Esophagus (tissue), 2 donors: ENCODE measurements at regions not wholly inside any gene's neighbourhood (a gene's known extent, or its start where the extent isn't known, plus 50 kb on each side); places are given as distances from the start of the nearest gene placed in this dataset.
"Not testable (repeated sequence)": the region's sequence is repeated elsewhere in the genome, so short reads cannot be mapped to it uniquely, and the experiment has no call there.

Experiments
- H3K27ac ChIP-seq, 2 donors: one replicate each; pipeline ENCODE4 v1.5.1; 2013; ENCODE audit warnings: low read depth in 2 of 2, mild to moderate bottlenecking in 2 of 2, inconsistent platforms in 1 of 2, low read length in 1 of 2, moderate library complexity in 1 of 2
- H3K27me3 ChIP-seq, 2 donors: one replicate each; pipeline ENCODE4 v1.6.1; 2013; ENCODE audit warnings: low read length in 2 of 2, control low read depth in 1 of 2, mild to moderate bottlenecking in 1 of 2; ENCODE audit not compliant: insufficient read depth in 2 of 2, control insufficient read depth in 1 of 2
- H3K36me3 ChIP-seq, 2 donors: one replicate each; pipeline ENCODE4 v1.6.1; 2013; ENCODE audit warnings: low read length in 1 of 2; ENCODE audit not compliant: control insufficient read depth in 2 of 2, insufficient read depth in 2 of 2
- H3K4me1 ChIP-seq, 2 donors: one replicate each; pipeline ENCODE4 v1.6.1; 2013; ENCODE audit warnings: low read length in 1 of 2; ENCODE audit not compliant: control insufficient read depth in 2 of 2, insufficient read depth in 2 of 2
- H3K4me3 ChIP-seq, 2 donors: one replicate each; pipeline ENCODE4 v1.5.1; 2013; ENCODE audit warnings: low read length in 2 of 2, mild to moderate bottlenecking in 2 of 2, low read depth in 1 of 2, moderate library complexity in 1 of 2
- H3K9me3 ChIP-seq, 2 donors: one replicate each; pipeline ENCODE4 v1.6.1; 2013; ENCODE audit warnings: mild to moderate bottlenecking in 2 of 2, low read depth in 1 of 2, low read length in 1 of 2, moderate library complexity in 1 of 2; ENCODE audit not compliant: control insufficient read depth in 2 of 2, insufficient read depth in 1 of 2
- WGBS, 2 donors: extraction: QIAGEN DNeasy Blood & Tissue Kit; methylation state at CpG; one replicate each; pipeline ENCODE4 v1.1.7; 2013; 5-methylcytosine and 5-hydroxymethylcytosine counted together
- donor health status: healthy with polysubstance abuse.
- donor health status: Bipolar disorder and iron deficiency.

DNA sequence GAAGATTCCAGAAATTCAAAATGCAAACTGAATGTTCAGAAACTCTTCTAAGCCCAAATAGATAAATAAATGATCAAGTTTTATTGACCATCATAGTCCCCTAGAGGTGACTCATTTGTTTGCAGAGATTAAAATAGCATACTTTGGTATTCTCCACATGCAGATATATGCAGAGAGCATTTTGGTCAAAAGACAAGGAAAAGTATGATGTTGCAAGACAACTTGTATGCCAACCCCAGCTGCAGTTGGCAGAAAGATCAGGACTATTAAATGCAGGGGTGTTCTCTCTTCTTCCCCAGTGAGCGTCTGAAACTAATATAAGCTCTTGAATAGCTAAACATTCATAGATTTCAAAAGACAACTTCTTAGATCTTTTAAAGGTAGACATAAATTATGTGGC, 404.9 kb downstream of the LTN1 start:
- no peak overlapping the region for H3K27ac ChIP-seq
- WGBS, 2 donors = 0 to 25% methylated on average over 1 of the region's 1 CpG
- no peaks in the 10 kb centered on the region for H3K27me3 ChIP-seq

DNA sequence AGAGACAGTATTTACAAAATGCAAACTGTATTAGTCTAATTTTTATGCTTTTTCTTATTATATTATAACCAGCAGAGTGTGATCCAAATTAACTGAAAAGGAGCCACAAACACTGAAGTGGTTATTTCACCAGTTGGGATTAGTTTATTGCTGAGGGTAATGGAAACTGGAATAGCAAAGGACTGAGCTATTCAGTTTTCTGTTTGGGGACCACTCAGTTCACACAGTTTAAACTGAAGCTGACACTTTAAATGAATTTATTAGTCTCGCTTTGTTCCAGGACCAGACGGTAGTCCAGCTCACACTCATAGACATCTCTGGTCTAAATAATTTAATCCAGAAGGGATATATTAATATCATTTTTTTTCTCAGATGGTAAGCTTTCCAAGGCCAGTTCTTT, 410.7 kb downstream of the LTN1 start:
- H3K36me3 ChIP-seq = no peaks in the 10 kb centered on the region
- H3K27me3 ChIP-seq = no peaks in the 10 kb centered on the region
- no peaks in the 10 kb centered on the region for H3K4me1 ChIP-seq
- 84 to 91% methylated on average over 2 of the region's 2 CpGs for WGBS, 2 donors
- no peaks in the 10 kb centered on the region for H3K9me3 ChIP-seq
- H3K4me3 ChIP-seq = no peak overlapping the region
- no peak overlapping the region for H3K27ac ChIP-seq

More for the DNA sequence above, 404.9 kb downstream of the LTN1 start:
- Histone ChIP-seq H3K9me3 (no peaks in the 10 kb centered on the region), H3K36me3 (no peaks in the 10 kb centered on the region), H3K4me1 (no peaks in the 10 kb centered on the region), H3K4me3 (no peak overlapping the region)

DNA sequence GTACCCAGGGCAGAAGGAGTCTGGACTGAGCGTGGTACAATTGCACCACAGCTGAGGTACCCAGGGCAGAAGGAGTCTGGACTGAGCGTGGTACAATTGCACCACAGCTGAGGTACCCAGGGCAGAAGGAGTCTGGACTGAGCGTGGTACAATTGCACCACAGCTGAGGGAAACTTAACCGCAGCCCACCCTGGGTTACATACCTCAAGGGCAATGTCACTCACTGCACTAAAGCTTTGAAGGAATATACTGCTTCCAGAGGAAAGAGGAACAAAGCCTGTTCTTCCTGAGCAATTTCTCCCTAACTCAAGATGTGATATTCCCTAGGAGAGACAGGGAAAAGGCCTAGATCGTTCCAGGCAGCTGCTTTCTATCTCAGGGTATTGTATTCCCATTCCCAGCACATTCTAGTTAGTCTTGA, 411.4 kb downstream of the LTN1 start:
- WGBS, 2 donors = 85 to 87% methylated on average over 5 of the region's 5 CpGs

DNA sequence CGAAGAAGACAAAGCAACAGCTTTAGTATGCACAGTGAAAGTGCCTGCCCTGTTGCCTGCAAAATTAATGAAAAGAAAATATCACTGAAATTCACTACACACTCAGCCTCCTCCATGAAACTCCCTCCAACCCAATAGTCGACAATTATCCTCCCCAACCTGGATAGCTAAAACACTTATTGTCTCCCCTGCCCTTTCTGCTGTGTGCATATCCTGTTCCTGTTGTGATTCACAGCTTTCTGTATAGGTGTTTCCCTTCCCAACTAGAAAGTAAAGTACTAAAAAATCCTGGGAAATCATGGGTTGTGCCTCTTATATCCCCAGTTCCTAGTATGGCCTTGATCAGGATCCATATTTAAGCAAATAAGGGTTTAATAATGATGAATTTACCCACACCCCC, 412.1 kb downstream of the LTN1 start:
- Histone ChIP-seq H3K9me3 (no peaks in the 10 kb centered on the region), H3K4me3 (no peak overlapping the region), H3K36me3 (no peaks in the 10 kb centered on the region), H3K27me3 (no peaks in the 10 kb centered on the region), H3K4me1 (no peaks in the 10 kb centered on the region), H3K27ac (no peak overlapping the region)
- 86 to 90% methylated on average over 2 of the region's 2 CpGs for WGBS, 2 donors

More for the DNA sequence above, 411.4 kb downstream of the LTN1 start:
- not testable (repeated sequence) for H3K4me1 ChIP-seq, H3K9me3 ChIP-seq, H3K27ac ChIP-seq, H3K36me3 ChIP-seq, H3K4me3 ChIP-seq, H3K27me3 ChIP-seq

DNA sequence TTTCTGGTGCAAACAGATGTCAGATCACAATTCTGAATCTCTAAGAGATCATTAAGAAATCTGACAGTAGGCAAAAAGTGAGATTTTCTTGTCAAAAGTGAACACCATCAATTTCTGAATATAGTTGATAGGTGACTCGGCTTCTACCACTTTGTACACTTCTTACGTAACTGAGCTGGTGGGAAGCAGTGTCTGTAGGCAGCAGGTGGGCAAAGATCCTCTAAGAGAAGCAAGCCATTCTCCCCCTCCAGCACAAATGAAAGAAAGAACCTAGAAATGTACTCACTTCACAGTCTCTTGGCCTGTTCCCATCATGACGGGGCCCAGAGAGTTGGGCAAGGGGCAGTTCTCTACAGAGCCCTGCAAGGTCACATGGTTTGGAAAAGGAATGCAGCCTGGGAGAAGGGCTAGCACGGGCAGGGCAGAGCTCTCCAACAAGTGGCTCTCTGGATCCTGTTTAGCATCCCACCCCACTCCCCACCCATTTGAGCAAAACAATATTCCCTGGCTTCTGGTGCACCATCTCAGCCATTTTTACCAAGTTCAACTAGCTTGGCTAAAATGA, 412.6 kb downstream of the LTN1 start:
- WGBS, 2 donors = 85 to 86% methylated on average over 4 of the region's 4 CpGs
- Histone ChIP-seq H3K9me3 (no peaks in the 10 kb centered on the region), H3K27me3 (no peaks in the 10 kb centered on the region)

DNA sequence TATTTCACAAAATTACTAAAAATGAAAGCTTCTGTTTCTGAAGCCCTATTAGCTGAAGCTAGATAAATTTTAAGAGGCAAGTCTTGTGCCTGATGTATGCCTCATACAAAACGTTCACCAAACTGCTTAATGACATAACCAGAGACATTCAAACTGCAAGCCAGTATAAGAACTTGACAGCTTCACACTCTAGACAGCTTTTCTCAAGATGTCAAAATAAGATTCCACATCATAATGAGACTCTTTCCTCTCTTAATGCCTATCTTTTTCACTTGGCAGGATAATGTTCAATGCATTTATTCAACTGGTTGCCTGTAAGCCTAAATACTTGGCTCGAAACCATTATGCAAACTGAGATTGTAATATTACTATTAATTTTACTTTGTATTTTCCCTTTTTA, 424.0 kb downstream of the LTN1 start:
- Histone ChIP-seq H3K27ac (no peak overlapping the region), H3K4me3 (no peak overlapping the region), H3K27me3 (no peaks in the 10 kb centered on the region), H3K9me3 (no peaks in the 10 kb centered on the region), H3K36me3 (no peaks in the 10 kb centered on the region), H3K4me1 (no peaks in the 10 kb centered on the region)
- WGBS, 2 donors = 59 to 67% methylated on average over 2 of the region's 2 CpGs

More for the DNA sequence above, 412.6 kb downstream of the LTN1 start:
- Histone ChIP-seq H3K27ac (no peak overlapping the region), H3K4me1 (no peaks in the 10 kb centered on the region), H3K4me3 (no peak overlapping the region), H3K36me3 (no peaks in the 10 kb centered on the region)

DNA sequence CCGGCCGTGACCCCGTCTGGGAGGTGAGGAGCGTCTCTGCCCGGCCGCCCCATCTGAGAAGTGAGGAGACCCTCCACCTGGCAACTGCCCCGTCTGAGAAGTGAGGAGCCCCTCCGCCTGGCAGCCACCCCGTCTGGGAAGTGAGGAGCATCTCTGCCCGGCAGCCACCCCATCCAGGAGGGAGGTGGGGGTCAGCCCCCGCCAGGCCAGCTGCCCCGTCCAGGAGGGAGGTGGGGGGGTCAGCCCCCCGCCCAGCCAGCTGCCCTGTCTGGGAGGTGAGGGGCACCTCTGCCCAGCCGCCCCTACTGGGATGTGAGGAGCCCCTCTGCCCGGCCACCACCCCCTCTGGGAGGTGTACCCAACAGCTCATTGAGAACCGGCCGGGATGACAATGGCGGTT, 428.7 kb downstream of the LTN1 start:
- not testable (repeated sequence) for H3K27me3 ChIP-seq, H3K27ac ChIP-seq, H3K36me3 ChIP-seq, H3K4me3 ChIP-seq, H3K4me1 ChIP-seq, H3K9me3 ChIP-seq
- 85 to 88% methylated on average over 6 to 8 of the region's 18 CpGs for WGBS, 2 donors

DNA sequence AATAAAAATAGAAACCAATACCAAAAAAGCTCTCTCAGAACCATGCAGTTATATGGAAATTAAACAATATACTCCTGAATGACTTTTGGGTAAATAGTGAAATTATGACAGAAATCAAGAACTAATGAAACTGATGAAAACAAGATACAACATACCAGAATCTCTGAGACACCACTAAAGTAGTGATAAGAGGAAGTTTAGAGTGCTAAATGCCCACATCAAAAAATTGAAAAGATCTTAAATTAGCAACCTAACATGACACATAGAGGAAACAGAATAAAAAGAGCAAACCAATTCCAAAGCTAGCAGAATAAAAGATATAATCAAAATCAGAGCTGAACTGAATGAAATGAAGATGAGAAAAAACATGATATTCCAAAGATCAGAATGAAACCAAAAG, 430.9 kb downstream of the LTN1 start:
- no peak overlapping the region for H3K27ac ChIP-seq
- no peaks in the 10 kb centered on the region for H3K36me3 ChIP-seq
- H3K4me1 ChIP-seq = no peaks in the 10 kb centered on the region
- H3K9me3 ChIP-seq = no peaks in the 10 kb centered on the region
- no peaks in the 10 kb centered on the region for H3K27me3 ChIP-seq
- H3K4me3 ChIP-seq = no peak overlapping the region

DNA sequence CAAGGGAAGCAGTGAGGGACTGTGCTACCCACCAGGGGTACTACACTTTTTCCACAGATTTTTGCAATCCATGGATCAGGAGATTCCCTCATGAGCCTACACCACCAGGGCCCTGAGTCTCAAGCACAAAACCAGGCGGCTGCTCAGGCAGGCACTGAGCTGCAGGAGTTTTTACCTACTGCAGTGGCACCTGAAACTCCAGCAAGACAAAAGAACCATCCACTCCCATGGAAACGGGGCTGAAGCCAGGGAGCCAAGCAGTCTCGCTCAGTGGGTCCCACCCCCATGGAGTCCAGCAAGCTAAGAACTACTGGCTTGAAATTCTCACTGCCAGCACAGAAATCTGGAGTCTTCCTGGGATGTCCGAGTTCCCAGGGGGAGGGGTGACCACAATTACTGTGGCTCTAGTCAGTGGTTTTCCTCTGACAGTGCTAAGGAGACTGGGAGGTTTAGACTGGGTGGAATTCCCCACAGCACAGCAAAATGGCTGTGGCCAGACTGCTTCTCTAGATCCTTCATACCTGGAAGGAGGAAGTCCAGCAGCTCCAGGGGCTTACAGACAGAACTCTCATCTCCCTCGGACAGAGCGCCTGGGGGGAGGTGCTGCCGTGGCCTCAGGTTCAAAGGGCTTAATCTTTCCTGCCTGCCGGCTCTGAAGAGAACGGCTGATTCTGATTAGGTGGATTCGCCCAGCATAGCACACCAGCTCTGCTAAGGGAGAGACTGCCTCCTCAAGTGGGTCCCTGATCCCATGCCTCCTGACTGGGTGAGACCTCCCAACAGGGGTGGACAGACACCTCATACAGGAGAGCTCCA, 437.8 kb downstream of the LTN1 start:
- no peaks in the 10 kb centered on the region for H3K9me3 ChIP-seq

More for the DNA sequence above, 437.8 kb downstream of the LTN1 start:
- H3K27me3 ChIP-seq = no peaks in the 10 kb centered on the region
- no peak overlapping the region for H3K4me3 ChIP-seq
- H3K27ac ChIP-seq = no peak overlapping the region
- no peaks in the 10 kb centered on the region for H3K4me1 ChIP-seq
- 82 to 88% methylated on average over 10 of the region's 10 CpGs for WGBS, 2 donors
- H3K36me3 ChIP-seq = no peaks in the 10 kb centered on the region
